IMR-90 (cell line): ENCODE measurements at regions not wholly inside any gene's neighbourhood (a gene's known extent, or its start where the extent isn't known, plus 50 kb on each side); places are given as distances from the start of the nearest gene placed in this dataset.

Experiments
- BHLHE40 ChIP-seq: fragments of 150-350 bp; IDR thresholded peaks from 2 replicates; pipeline ENCODE4 v1.6.1; 2016; ENCODE audit warnings: mild to moderate bottlenecking, low read depth, low read length
- CEBPB ChIP-seq: IDR thresholded peaks from 2 replicates; pipeline ENCODE4 v1.6.1; 2012; ENCODE audit warnings: low read depth, low read length, improper control_type of control experiment
- CTCF ChIP-seq: conservative IDR thresholded peaks from 2 replicates; pipeline ENCODE4 v1.5.1; 2012; ENCODE audit warnings: mild to moderate bottlenecking, low read depth, low read length, improper control_type of control experiment
- MAFK ChIP-seq: IDR thresholded peaks from 2 replicates; pipeline ENCODE4 v1.6.1; 2012; ENCODE audit warnings: low read depth, low read length, improper control_type of control experiment
- MXI1 ChIP-seq: IDR thresholded peaks from 2 replicates; pipeline ENCODE4 v1.6.1; 2012; ENCODE audit warnings: low read depth, mild to moderate bottlenecking, low read length, moderate library complexity, borderline replicate concordance
- POLR2A ChIP-seq: IDR thresholded peaks from 2 replicates; pipeline ENCODE4 v1.6.1; 2012; ENCODE audit warnings: mild to moderate bottlenecking, low read depth, low read length
- RAD21 ChIP-seq: IDR thresholded peaks from 2 replicates; pipeline ENCODE4 v1.6.1; 2012; ENCODE audit warnings: low read length, improper control_type of control experiment
- RFX5 ChIP-seq: IDR thresholded peaks from 2 replicates; pipeline ENCODE4 v1.8.0; 2012; ENCODE audit warnings: low read depth, mild to moderate bottlenecking, low read length, moderate library complexity
- SMC3 ChIP-seq: fragments of 150-350 bp; IDR thresholded peaks from 2 replicates; pipeline ENCODE4 v1.6.1; 2016; ENCODE audit warnings: low read depth, mild to moderate bottlenecking, antibody characterized with exemption, low read length, moderate library complexity

DNA sequence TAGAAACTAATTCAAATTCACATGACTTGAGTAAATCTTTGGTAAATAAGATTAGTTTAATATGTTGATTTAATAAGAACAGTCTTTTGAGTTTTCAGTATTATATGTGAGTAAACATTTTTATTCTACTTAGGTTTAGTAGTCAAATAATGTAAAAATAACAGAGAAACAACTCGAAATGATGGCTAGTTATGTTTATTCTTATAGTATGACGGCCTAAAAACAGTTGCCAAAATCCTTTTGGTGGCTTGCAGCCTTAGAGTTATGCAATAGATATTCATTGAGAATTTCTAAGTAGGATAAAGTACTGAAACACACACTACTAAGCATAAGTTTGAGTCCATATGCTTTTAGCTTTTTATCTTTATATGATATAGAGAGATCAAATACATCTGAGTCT is 184.8 kb downstream of the GNAI1 start:
- TF ChIP-seq CTCF (no peak), POLR2A (no peak), RFX5 (no peak), MXI1 (no peak), SMC3 (no peak), RAD21 (no peak), MAFK (no peak), BHLHE40 (no peak), CEBPB (peak; percentile 45; the same call in 1 of the 2 replicates)
